ENCODE measurements at regions not wholly inside any gene's neighbourhood (a gene's known extent, or its start where the extent isn't known, plus 50 kb on each side); places are given as distances from the start of the nearest gene placed in this dataset.

- TF ChIP-seq POLR2A (IDR thresholded peaks at IDR 0.05) (no peak), CTCF (IDR thresholded peaks at IDR 0.05) (no peak)
These were observed 194.1 kb upstream of the ZBTB20 start for GRCh38 chr3:115341208-115341607.

Measured in esophagus squamous epithelium (tissue), 4 donors.